ACC112 (cell line): ENCODE measurements at regions not wholly inside any gene's neighbourhood (a gene's known extent, or its start where the extent isn't known, plus 50 kb on each side); places are given as distances from the start of the nearest gene placed in this dataset.
"Not testable (repeated sequence)": the region's sequence is repeated elsewhere in the genome, so short reads cannot be mapped to it uniquely, and the experiment has no call there.

Experiments
- H2AFZ ChIP-seq: fragments of 200-600 bp; sonication (generic); one replicate; pipeline ENCODE4 v1.6.0; 2017; ENCODE audit warnings: antibody characterized with exemption, low read length; ENCODE audit not compliant: unreplicated experiment
- H3K27ac ChIP-seq: fragments of 200-600 bp; sonication (generic); 2 replicates; pipeline ENCODE4 v1.5.1; 2014; ENCODE audit warnings: low read depth, mild to moderate bottlenecking, antibody characterized with exemption, low read length, moderate library complexity
- H3K27me3 ChIP-seq: fragments of 200-600 bp; sonication (generic); 2 replicates; pipeline ENCODE4 v1.6.1; 2014; ENCODE audit warnings: mild to moderate bottlenecking, antibody characterized with exemption, low read length, moderate library complexity, mixed read lengths; ENCODE audit not compliant: insufficient read depth
- H3K36me3 ChIP-seq: fragments of 200-600 bp; sonication (generic); 2 replicates; pipeline ENCODE4 v1.6.1; 2016; ENCODE audit warnings: mild to moderate bottlenecking, antibody characterized with exemption, low read length, moderate library complexity, mixed read lengths; ENCODE audit not compliant: insufficient read depth
- H3K4me1 ChIP-seq: fragments of 200-600 bp; sonication (generic); one replicate; pipeline ENCODE4 v1.6.1; 2016; ENCODE audit warnings: low read length, mixed read lengths; ENCODE audit not compliant: insufficient read depth, unreplicated experiment, control insufficient read depth
- H3K4me3 ChIP-seq: fragments of 200-600 bp; sonication (generic); 2 replicates; pipeline ENCODE4 v1.5.1; 2014; ENCODE audit warnings: mild to moderate bottlenecking, low read depth, low read length
- H3K79me2 ChIP-seq: fragments of 200-600 bp; sonication (generic); one replicate; pipeline ENCODE4 v1.6.0; 2016; ENCODE audit warnings: low read length; ENCODE audit not compliant: control insufficient read depth, unreplicated experiment, insufficient read depth

DNA sequence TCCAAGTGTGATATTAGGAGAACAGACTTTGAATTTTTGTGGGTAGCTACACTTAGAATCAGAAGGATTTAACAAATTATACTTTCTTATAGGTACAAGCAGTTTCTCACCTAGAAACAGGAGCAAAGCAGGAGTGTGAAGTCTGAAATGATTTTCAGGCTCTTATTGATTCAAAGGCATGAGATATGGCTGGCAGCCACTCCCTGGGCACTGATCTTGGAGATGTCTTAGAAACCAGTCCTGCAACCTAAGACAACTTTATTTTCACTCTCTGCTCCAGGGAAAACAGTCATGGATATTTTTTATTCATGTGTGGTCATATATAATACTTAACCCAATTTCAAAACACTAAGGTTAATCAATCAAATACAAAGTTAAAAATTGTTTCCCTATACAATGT is 254.9 kb upstream of the TMEM132C start:
- Histone ChIP-seq H3K27ac (no peak overlapping the region), H2AFZ (no peak overlapping the region), H3K36me3 (no peaks in the 10 kb centered on the region), H3K4me1 (no peaks in the 10 kb centered on the region), H3K27me3 (no peaks in the 10 kb centered on the region), H3K79me2 (no peaks in the 10 kb centered on the region), H3K4me3 (no peak overlapping the region)

GRCh38 chr12:128015276-128015675 is 251.7 kb upstream of the TMEM132C start:
- no peak overlapping the region for H3K27ac ChIP-seq
- H3K27me3 ChIP-seq = no peaks in the 10 kb centered on the region
- no peaks in the 10 kb centered on the region for H3K4me1 ChIP-seq
- no peak overlapping the region for H3K4me3 ChIP-seq
- no peaks in the 10 kb centered on the region for H3K79me2 ChIP-seq
- H2AFZ ChIP-seq = no peak overlapping the region
- no peaks in the 10 kb centered on the region for H3K36me3 ChIP-seq

DNA sequence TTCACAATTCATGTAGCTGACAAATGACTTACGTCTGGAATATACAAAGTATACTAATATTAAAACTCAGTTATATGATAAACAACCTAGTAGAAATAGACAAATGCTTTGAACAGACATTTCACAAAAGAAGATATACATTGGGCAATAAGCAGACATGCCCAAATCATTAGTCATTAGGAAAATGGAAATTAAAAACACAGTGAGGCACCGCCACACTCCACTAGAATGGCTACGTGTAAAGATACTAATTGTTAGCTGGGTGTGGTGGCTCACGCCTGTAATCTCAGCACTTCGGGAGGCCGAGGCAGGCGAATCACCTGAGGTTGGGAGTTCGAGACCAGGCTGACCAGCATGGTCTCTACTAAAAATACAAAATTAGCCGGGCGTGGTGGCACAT is 248.9 kb upstream of the TMEM132C start:
- Histone ChIP-seq H3K27ac (no peak overlapping the region), H3K27me3 (no peaks in the 10 kb centered on the region), H3K4me3 (no peak overlapping the region), H3K36me3 (no peaks in the 10 kb centered on the region), H3K4me1 (no peaks in the 10 kb centered on the region), H2AFZ (no peak overlapping the region), H3K79me2 (no peaks in the 10 kb centered on the region)

- Histone ChIP-seq H3K27ac (no peak overlapping the region), H3K79me2 (no peaks in the 10 kb centered on the region), H2AFZ (no peak overlapping the region), H3K4me1 (no peaks in the 10 kb centered on the region), H3K27me3 (no peaks in the 10 kb centered on the region), H3K4me3 (no peak overlapping the region), H3K36me3 (no peaks in the 10 kb centered on the region)
Measured at GRCh38 chr12:128019996-128020544, 246.9 kb upstream of the TMEM132C start.

GRCh38 chr12:128021561-128021960 is 245.4 kb upstream of the TMEM132C start:
- H3K27me3 ChIP-seq = no peaks in the 10 kb centered on the region
- H3K79me2 ChIP-seq = no peaks in the 10 kb centered on the region
- no peak overlapping the region for H2AFZ ChIP-seq
- no peaks in the 10 kb centered on the region for H3K36me3 ChIP-seq
- no peaks in the 10 kb centered on the region for H3K4me1 ChIP-seq
- no peak overlapping the region for H3K27ac ChIP-seq
- no peak overlapping the region for H3K4me3 ChIP-seq

GRCh38 chr12:128025589-128026245 is 241.3 kb upstream of the TMEM132C start:
- Histone ChIP-seq H3K4me3 (no peak overlapping the region), H3K36me3 (no peaks in the 10 kb centered on the region), H3K79me2 (no peaks in the 10 kb centered on the region), H3K27ac (no peak overlapping the region), H3K4me1 (no peaks in the 10 kb centered on the region), H3K27me3 (no peaks in the 10 kb centered on the region), H2AFZ (no peak overlapping the region)

DNA sequence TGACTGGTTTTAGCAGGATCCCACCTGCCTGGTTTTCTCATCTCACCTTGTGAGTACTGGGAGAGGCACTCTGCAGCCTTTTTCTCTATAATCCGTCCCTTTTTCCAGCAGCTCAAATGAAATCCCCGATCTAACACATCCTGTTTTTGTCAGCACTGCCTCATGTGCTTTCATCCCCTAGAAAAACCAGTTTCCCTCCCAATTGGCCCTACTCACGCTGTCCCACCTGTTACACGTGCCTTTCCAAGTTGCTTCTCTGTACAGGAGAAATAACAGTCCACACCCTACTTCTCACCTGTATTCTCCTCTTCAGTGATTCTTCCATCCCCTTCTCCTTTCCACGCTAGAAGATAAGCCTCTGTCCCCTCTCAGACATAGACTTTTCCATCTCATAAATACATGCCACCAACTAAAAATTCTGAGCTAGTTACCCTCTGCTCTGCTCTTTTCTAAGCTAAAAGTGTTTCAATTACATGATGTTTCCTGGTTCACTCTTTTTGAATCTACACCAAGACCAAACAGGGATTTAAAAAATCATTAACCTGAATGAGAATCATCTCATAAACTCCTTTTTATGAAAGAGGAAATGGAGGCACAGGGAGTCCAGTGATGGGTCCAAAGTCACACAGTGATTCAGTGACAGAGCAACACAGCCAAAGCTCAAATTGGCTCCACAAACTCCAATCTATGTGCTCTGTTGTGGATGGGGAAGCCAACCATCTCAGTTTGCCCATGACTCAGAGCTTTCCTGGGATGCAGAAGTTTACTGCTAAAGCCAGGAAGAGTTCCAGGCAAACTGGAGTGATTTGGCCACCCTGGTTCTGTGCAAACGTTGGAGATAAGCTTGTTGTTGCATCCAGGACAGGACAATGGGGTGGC is 240.0 kb upstream of the TMEM132C start:
- H3K79me2 ChIP-seq = no peaks in the 10 kb centered on the region
- H3K36me3 ChIP-seq = no peaks in the 10 kb centered on the region
- no peak overlapping the region for H3K27ac ChIP-seq

GRCh38 chr12:128033473-128033872 is 233.5 kb upstream of the TMEM132C start:
- no peaks in the 10 kb centered on the region for H3K4me1 ChIP-seq
- H3K79me2 ChIP-seq = no peaks in the 10 kb centered on the region
- H3K36me3 ChIP-seq = no peaks in the 10 kb centered on the region
- H3K27me3 ChIP-seq = no peaks in the 10 kb centered on the region
- no peak overlapping the region for H2AFZ ChIP-seq
- H3K27ac ChIP-seq = no peak overlapping the region
- H3K4me3 ChIP-seq = no peak overlapping the region

More for the DNA sequence above, 240.0 kb upstream of the TMEM132C start:
- Histone ChIP-seq H3K4me3 (no peak overlapping the region), H3K4me1 (no peaks in the 10 kb centered on the region), H3K27me3 (no peaks in the 10 kb centered on the region), H2AFZ (no peak overlapping the region)

- Histone ChIP-seq H3K36me3 (no peaks in the 10 kb centered on the region), H3K4me1 (no peaks in the 10 kb centered on the region), H3K4me3 (no peak overlapping the region), H3K27ac (no peak overlapping the region), H3K79me2 (no peaks in the 10 kb centered on the region), H2AFZ (no peak overlapping the region), H3K27me3 (no peaks in the 10 kb centered on the region)
Measured at GRCh38 chr12:128040971-128041370, 226.0 kb upstream of the TMEM132C start.

- not testable (repeated sequence) for H3K4me1 ChIP-seq, H3K27ac ChIP-seq, H2AFZ ChIP-seq, H3K36me3 ChIP-seq, H3K27me3 ChIP-seq, H3K79me2 ChIP-seq, H3K4me3 ChIP-seq
Measured at GRCh38 chr12:128042283-128042682, 224.7 kb upstream of the TMEM132C start.

DNA sequence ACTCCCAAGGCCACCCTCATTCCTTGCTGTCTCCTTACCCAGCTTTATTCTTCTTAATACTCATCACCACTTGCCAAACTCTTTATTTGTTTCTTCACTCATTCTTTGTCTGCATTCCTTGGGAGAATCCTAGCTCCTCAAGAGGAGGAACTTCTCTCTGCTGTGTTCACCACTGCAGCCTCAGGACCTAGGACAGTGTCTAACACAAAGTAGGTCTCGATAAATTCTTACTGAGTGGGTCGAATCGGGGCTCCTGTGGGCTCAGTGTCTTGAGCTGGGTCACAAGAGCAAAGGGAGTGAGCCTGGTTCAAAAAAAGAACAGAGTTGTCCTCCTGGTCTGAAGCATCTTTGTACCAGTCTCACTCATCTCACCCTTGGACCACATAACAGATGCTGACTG is 224.1 kb upstream of the TMEM132C start:
- Histone ChIP-seq H3K27me3 (no peaks in the 10 kb centered on the region), H3K36me3 (no peaks in the 10 kb centered on the region), H3K4me1 (no peaks in the 10 kb centered on the region), H2AFZ (no peak overlapping the region), H3K4me3 (no peak overlapping the region), H3K27ac (no peak overlapping the region), H3K79me2 (no peaks in the 10 kb centered on the region)
